Smooth muscle cell (in vitro differentiated cells): ENCODE measurements at regions not wholly inside any gene's neighbourhood (a gene's known extent, or its start where the extent isn't known, plus 50 kb on each side); places are given as distances from the start of the nearest gene placed in this dataset.

Experiments
- DNase-seq: peaks from one replicate; lab custom pipeline; 2025; ENCODE audit not compliant: unreplicated experiment; lab: John Stamatoyannopoulos, UW
- H2AFZ ChIP-seq: fragments of 200-600 bp; sonication (generic); 2 replicates; pipeline ENCODE4 v1.6.0; 2016; ENCODE audit warnings: antibody characterized with exemption, low read depth, mild to moderate bottlenecking
- H3F3A ChIP-seq: fragments of 200-600 bp; sonication (generic); 2 replicates; pipeline ENCODE4 v1.6.0; 2017; ENCODE audit warnings: antibody characterized with exemption, low read depth
- H3K27ac ChIP-seq: fragments of 200-600 bp; sonication (generic); 2 replicates; pipeline ENCODE4 v1.5.1; 2016; ENCODE audit warnings: low read depth, mild to moderate bottlenecking
- H3K27me3 ChIP-seq: fragments of 200-600 bp; sonication (generic); 2 replicates; pipeline ENCODE4 v1.6.1; 2016; ENCODE audit warnings: low read depth, mild to moderate bottlenecking
- H3K36me3 ChIP-seq: fragments of 200-600 bp; sonication (generic); 2 replicates; pipeline ENCODE4 v1.5.1; 2016; ENCODE audit warnings: low read depth
- H3K4me1 ChIP-seq: fragments of 200-600 bp; sonication (generic); 2 replicates; pipeline ENCODE4 v1.5.1; 2016; ENCODE audit warnings: low read depth
- H3K4me2 ChIP-seq: fragments of 200-600 bp; sonication (generic); 2 replicates; pipeline ENCODE4 v1.6.0; 2016; ENCODE audit warnings: mild to moderate bottlenecking
- H3K4me3 ChIP-seq: fragments of 200-600 bp; sonication (generic); 2 replicates; pipeline ENCODE4 v1.5.1; 2016; ENCODE audit warnings: mild to moderate bottlenecking
- H3K79me2 ChIP-seq: fragments of 200-600 bp; sonication (generic); 2 replicates; pipeline ENCODE4 v1.6.0; 2016; ENCODE audit warnings: low read depth, mild to moderate bottlenecking
- H3K9ac ChIP-seq: fragments of 200-600 bp; sonication (generic); 2 replicates; pipeline ENCODE4 v1.6.0; 2016; ENCODE audit warnings: low read depth
- H3K9me3 ChIP-seq: fragments of 200-600 bp; sonication (generic); replicated peaks from 2 replicates; pipeline ENCODE4 v1.5.1; 2016; ENCODE audit warnings: low read depth
- H4K20me1 ChIP-seq: fragments of 200-600 bp; sonication (generic); 2 replicates; pipeline ENCODE4 v1.6.0; 2016; ENCODE audit warnings: low read depth
- WGBS: methylation state at CpG from one replicate; pipeline ENCODE4 v1.1.7; 2016; ENCODE audit warnings: low lambda C conversion rate; 5-methylcytosine and 5-hydroxymethylcytosine counted together
- TF ChIP-seq, protein P1 (sequence below): fragments of 200-600 bp; sonication (generic); IDR thresholded peaks from 2 replicates; pipeline ENCODE4 v1.5.1; 2017; ENCODE audit warnings: borderline replicate concordance, mild to moderate bottlenecking, antibody characterized with exemption; ENCODE audit not compliant: insufficient read depth, poor library complexity, severe bottlenecking

DNA sequence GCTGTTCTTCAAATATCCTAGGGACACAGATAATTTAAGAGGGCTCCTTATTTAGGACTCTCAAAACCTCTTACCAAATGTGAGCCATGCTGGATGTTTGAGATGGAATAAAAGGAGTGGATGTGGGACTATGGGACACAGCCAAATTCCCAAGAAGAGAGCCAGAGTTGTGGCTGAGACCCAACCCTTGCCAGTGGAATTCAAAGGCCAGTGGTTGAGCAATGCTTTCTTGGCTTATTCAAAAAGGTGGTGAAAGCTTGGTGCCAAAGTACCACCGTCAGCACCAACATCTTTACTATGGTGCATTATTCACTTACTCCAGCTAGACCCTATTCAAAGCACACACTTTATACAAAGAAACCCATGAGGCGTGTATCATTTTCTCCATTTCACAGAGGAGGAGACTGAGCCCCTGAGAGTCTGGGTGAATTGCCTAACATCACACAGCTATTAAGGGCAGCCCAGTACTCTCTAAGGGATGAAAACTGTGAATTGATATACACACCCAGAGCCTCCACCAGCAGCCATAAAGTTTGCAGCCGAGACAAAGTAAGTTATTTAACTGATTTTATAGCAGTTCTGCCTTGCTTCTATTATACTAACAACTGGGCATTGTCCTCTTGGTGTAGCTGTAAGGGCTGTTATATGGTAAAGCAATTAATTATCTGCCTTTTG is 391.7 kb downstream of the ACTL7B start:
- WGBS: 87% methylated on average over 3 of the region's 3 CpGs

DNA sequence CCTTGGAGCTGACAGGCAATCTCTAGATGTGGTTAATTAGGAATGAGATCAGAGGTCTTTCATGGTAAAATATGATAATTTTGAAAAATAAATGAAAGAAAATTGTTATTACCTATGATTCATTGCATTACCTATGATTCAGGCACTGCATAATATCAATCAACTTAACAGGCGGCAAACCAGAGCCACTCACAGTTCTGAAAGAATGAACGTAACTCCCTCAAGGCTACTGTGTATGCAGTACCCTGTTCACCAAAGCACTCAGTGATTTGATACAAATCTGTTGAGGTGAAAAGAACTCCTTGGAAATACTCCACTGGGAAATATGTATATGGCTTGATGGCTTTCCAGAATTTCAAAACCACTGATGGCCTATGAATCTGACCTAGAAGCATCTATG is 398.9 kb downstream of the ACTL7B start:
- H3K4me3 ChIP-seq: no peak overlapping the region
- H2AFZ ChIP-seq: no peak overlapping the region
- no peaks in the 10 kb centered on the region for H3K9me3 ChIP-seq
- no peaks in the 10 kb centered on the region for H4K20me1 ChIP-seq
- H3F3A ChIP-seq: no peaks in the 10 kb centered on the region
- no peaks in the 10 kb centered on the region for H3K4me1 ChIP-seq
- TF ChIP-seq, protein P1, sequence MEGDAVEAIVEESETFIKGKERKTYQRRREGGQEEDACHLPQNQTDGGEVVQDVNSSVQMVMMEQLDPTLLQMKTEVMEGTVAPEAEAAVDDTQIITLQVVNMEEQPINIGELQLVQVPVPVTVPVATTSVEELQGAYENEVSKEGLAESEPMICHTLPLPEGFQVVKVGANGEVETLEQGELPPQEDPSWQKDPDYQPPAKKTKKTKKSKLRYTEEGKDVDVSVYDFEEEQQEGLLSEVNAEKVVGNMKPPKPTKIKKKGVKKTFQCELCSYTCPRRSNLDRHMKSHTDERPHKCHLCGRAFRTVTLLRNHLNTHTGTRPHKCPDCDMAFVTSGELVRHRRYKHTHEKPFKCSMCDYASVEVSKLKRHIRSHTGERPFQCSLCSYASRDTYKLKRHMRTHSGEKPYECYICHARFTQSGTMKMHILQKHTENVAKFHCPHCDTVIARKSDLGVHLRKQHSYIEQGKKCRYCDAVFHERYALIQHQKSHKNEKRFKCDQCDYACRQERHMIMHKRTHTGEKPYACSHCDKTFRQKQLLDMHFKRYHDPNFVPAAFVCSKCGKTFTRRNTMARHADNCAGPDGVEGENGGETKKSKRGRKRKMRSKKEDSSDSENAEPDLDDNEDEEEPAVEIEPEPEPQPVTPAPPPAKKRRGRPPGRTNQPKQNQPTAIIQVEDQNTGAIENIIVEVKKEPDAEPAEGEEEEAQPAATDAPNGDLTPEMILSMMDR: no peak
- H3K27ac ChIP-seq: no peak overlapping the region
- H3K9ac ChIP-seq: no peak overlapping the region
- 84% methylated on average over 2 of the region's 2 CpGs for WGBS
- peaks cover 26% of the 10 kb centered on the region for H3K27me3 ChIP-seq
- H3K79me2 ChIP-seq: no peaks in the 10 kb centered on the region
- no peaks in the 10 kb centered on the region for H3K36me3 ChIP-seq
- no peak overlapping the region for H3K4me2 ChIP-seq
- DNase-seq: no peak

More for the DNA sequence above, 391.7 kb downstream of the ACTL7B start:
- no peak for DNase-seq
- peaks cover 50% of the 10 kb centered on the region for H3K27me3 ChIP-seq
- TF ChIP-seq, protein P1: no peak
- H3K27ac ChIP-seq: no peak overlapping the region
- H3K36me3 ChIP-seq: no peaks in the 10 kb centered on the region
- H3K79me2 ChIP-seq: no peaks in the 10 kb centered on the region
- no peaks in the 10 kb centered on the region for H3K9me3 ChIP-seq
- H3K4me1 ChIP-seq: no peaks in the 10 kb centered on the region
- no peak overlapping the region for H3K9ac ChIP-seq
- H3K4me2 ChIP-seq: no peak overlapping the region
- H3F3A ChIP-seq: no peaks in the 10 kb centered on the region
- H4K20me1 ChIP-seq: no peaks in the 10 kb centered on the region
- no peak overlapping the region for H2AFZ ChIP-seq
- no peak overlapping the region for H3K4me3 ChIP-seq

DNA sequence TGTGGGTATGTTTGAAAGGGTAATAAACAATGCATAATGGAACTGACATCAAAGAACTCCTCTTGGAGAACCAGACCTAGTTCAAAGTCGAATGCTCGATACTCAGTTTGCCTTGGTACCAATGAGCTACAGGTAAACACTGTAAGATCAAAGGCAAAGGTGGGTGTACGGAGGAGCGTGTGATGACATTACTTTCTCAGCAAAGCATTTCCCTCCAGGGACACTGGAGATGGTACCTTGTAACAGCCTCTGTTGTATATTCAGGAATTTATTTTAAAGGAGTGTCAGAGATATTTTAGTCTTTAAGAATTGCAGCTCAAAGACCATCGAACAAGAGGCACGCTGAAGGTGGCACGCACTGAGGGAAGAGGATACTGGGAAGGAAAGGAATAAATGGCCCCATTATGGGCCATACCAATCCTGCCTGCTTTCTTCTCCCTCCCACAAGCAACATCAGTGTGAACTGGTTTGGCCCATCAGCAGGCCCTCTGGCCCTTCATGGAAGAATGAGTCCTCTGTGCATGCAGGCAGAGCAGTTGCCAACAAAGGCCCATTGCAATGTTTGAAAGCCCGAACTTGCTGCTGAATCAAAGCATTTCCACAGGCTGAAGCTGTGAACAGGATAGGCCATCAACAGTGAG is 410.2 kb downstream of the ACTL7B start:
- no peak overlapping the region for H2AFZ ChIP-seq
- TF ChIP-seq, protein P1: no peak
- H3F3A ChIP-seq: peaks cover 2% of the 10 kb centered on the region
- H3K9ac ChIP-seq: peak overlapping the region; percentile 9
- no peaks in the 10 kb centered on the region for H3K36me3 ChIP-seq
- H3K27me3 ChIP-seq: no peaks in the 10 kb centered on the region
- peaks cover 15% of the 10 kb centered on the region for H3K4me1 ChIP-seq
- peak overlapping the region; percentile 75 for H3K4me2 ChIP-seq
- H4K20me1 ChIP-seq: no peaks in the 10 kb centered on the region
- H3K9me3 ChIP-seq: no peaks in the 10 kb centered on the region
- no peaks in the 10 kb centered on the region for H3K79me2 ChIP-seq
- peak overlapping the region; percentile 88 for H3K27ac ChIP-seq
- DNase-seq: no peak
- H3K4me3 ChIP-seq: no peak overlapping the region
- 78% methylated on average over 8 of the region's 8 CpGs for WGBS
